ENCODE measurements at regions not wholly inside any gene's neighbourhood (a gene's known extent, or its start where the extent isn't known, plus 50 kb on each side); places are given as distances from the start of the nearest gene placed in this dataset.

- no peak for FAIRE-seq
- TF ChIP-seq CTCF (IDR thresholded peaks at IDR 0.05; ENCODE audit: insufficient read depth, missing control alignments) = no peak
- DNase-seq (ENCODE audit: insufficient read length, low spot score) = no peak
Measured at GRCh38 chr14:97218691-97219430, 421.7 kb downstream of the VRK1 start.

GRCh38 chr14:97219431-97220017 lies 422.3 kb downstream of the VRK1 start:
- DNase-seq (ENCODE audit: insufficient read length, low spot score) (no peak), FAIRE-seq (no peak)
- no peak for TF ChIP-seq CTCF (IDR thresholded peaks at IDR 0.05; ENCODE audit: insufficient read depth, missing control alignments)

GRCh38 chr14:97221572-97222285 lies 424.5 kb downstream of the VRK1 start:
- DNase-seq (ENCODE audit: insufficient read length, low spot score) (no peak), FAIRE-seq (no peak)

GRCh38 chr14:97224016-97224415 lies 426.8 kb downstream of the VRK1 start:
- DNase-seq (ENCODE audit: insufficient read length, low spot score) (no peak), FAIRE-seq (no peak)
- no peak for TF ChIP-seq CTCF (IDR thresholded peaks at IDR 0.05; ENCODE audit: insufficient read depth, missing control alignments)

More at GRCh38 chr14:97221572-97222285, 424.5 kb downstream of the VRK1 start:
- TF ChIP-seq CTCF (IDR thresholded peaks at IDR 0.05; ENCODE audit: insufficient read depth, missing control alignments) = no peak

- no peak for TF ChIP-seq CTCF (IDR thresholded peaks at IDR 0.05; ENCODE audit: insufficient read depth, missing control alignments)
- DNase-seq (ENCODE audit: insufficient read length, low spot score) = no peak
- FAIRE-seq = no peak
Measured at GRCh38 chr14:97230051-97230450, 432.9 kb downstream of the VRK1 start.

- no peak for DNase-seq (ENCODE audit: insufficient read length, low spot score)
- no peak for TF ChIP-seq CTCF (IDR thresholded peaks at IDR 0.05; ENCODE audit: insufficient read depth, missing control alignments)
- no peak for FAIRE-seq
Measured at GRCh38 chr14:97233319-97233985, 436.3 kb downstream of the VRK1 start.
